ENCODE measurements at regions not wholly inside any gene's neighbourhood (a gene's known extent, or its start where the extent isn't known, plus 50 kb on each side); places are given as distances from the start of the nearest gene placed in this dataset.
A peak's percentile ranks its signal among the peaks of the same experiment; 100 is the strongest.

GRCh38 chr9:95592931-95593330 lies 76.2 kb upstream of the PTCH1 start:
- 94 to 95% methylated on average over 5 of the region's 5 CpGs for WGBS, 2 donors
- intact Hi-C loops (cut with DNase I) = no loop called here
- TF ChIP-seq POLR2A (IDR thresholded peaks at IDR 0.05) (no peak), CTCF (IDR thresholded peaks at IDR 0.05) (no peak)

GRCh38 chr9:95588724-95589588 lies 72.2 kb upstream of the PTCH1 start:
- no peaks in the 10 kb centered on the region for H3K36me3 ChIP-seq
- H3K9me3 ChIP-seq = no peaks in the 10 kb centered on the region
- no peak overlapping the region for H3K27ac ChIP-seq
- no peak for TF ChIP-seq POLR2A (IDR thresholded peaks at IDR 0.05)
- no peak for TF ChIP-seq CTCF (IDR thresholded peaks at IDR 0.05)
- DNase-seq = peak in 1 of 2 donors; percentile 9
- intact Hi-C loops (cut with DNase I) = no loop called here
- H3K27me3 ChIP-seq = no peaks in the 10 kb centered on the region
- 71 to 81% methylated on average over 8 to 9 of the region's 9 CpGs for WGBS, 2 donors
- no peak overlapping the region for H3K4me3 ChIP-seq (replicated peaks in 1 of 3)
- H3K4me1 ChIP-seq = no peaks in the 10 kb centered on the region

More at GRCh38 chr9:95592931-95593330, 76.2 kb upstream of the PTCH1 start:
- no peak for DNase-seq
- Histone ChIP-seq H3K27me3 (no peaks in the 10 kb centered on the region), H3K4me1 (no peaks in the 10 kb centered on the region), H3K9me3 (no peaks in the 10 kb centered on the region), H3K27ac (no peak overlapping the region), H3K4me3 (replicated peaks in 1 of 3) (no peak overlapping the region), H3K36me3 (no peaks in the 10 kb centered on the region)

GRCh38 chr9:95587021-95587964 lies 70.5 kb upstream of the PTCH1 start:
- no peaks in the 10 kb centered on the region for H3K9me3 ChIP-seq
- no peaks in the 10 kb centered on the region for H3K36me3 ChIP-seq
- H3K27me3 ChIP-seq = no peaks in the 10 kb centered on the region
- H3K27ac ChIP-seq = no peak overlapping the region
- WGBS, 2 donors = 88 to 91% methylated on average over 10 of the region's 10 CpGs
- no peak overlapping the region for H3K4me3 ChIP-seq (replicated peaks in 1 of 3)
- no peaks in the 10 kb centered on the region for H3K4me1 ChIP-seq
- intact Hi-C loops (cut with DNase I) = no loop called here
- no peak for TF ChIP-seq CTCF (IDR thresholded peaks at IDR 0.05)
- no peak for TF ChIP-seq POLR2A (IDR thresholded peaks at IDR 0.05)
- no peak for DNase-seq

- no peak overlapping the region for H3K27ac ChIP-seq
- H3K4me3 ChIP-seq (replicated peaks in 1 of 3) = no peak overlapping the region
- no peaks in the 10 kb centered on the region for H3K36me3 ChIP-seq
- intact Hi-C loops (cut with DNase I) = no loop called here
- DNase-seq = peak in 1 of 2 donors; percentile 8
- TF ChIP-seq POLR2A (IDR thresholded peaks at IDR 0.05) (no peak), CTCF (IDR thresholded peaks at IDR 0.05) (no peak)
- H3K27me3 ChIP-seq = no peaks in the 10 kb centered on the region
- H3K9me3 ChIP-seq = no peaks in the 10 kb centered on the region
- no peaks in the 10 kb centered on the region for H3K4me1 ChIP-seq
- 73% methylated on average over 8 of the region's 8 CpGs for WGBS, 2 donors
Observed at GRCh38 chr9:95586326-95586725, 69.6 kb upstream of the PTCH1 start.
